ENCODE measurements at regions not wholly inside any gene's neighbourhood (a gene's known extent, or its start where the extent isn't known, plus 50 kb on each side); places are given as distances from the start of the nearest gene placed in this dataset.

DNA sequence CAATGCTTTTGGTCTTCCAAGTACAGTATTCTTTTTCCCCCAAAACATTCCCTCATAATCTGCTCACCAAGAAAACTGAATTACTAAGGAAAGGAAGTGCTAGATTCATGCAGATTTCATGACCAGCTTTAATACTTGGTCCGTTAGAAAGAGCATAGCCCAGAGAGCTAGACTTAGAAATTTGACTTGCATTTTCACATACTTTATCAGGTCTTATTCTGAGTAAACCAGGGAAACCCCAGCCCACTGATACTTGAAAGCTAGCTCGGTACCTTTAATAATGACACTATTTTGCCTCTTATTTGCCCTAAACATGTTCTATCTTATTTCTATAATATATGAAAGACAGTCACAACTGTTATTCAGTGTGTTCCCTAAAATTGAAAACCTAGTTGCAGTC is 204.5 kb downstream of the TTLL7 start:
- Histone ChIP-seq H3K9me3 (ENCODE audit: low read length) (no peaks in the 10 kb centered on the region), H3K4me1 (ENCODE audit: insufficient read depth, low read length) (no peaks in the 10 kb centered on the region), H3K27ac (ENCODE audit: low read depth, low read length) (no peak overlapping the region), H3K36me3 (ENCODE audit: insufficient read depth, low read length) (no peaks in the 10 kb centered on the region), H3K27me3 (ENCODE audit: control insufficient read depth in 1 of 2, insufficient read depth in 2 of 2, low read length in 2 of 2) (no peaks in the 10 kb centered on the region), H3K4me3 (ENCODE audit: low read depth in 1 of 2, low read length in 2 of 2) (no peak overlapping the region), H3K9ac (ENCODE audit: low read length) (no peak overlapping the region)

DNA sequence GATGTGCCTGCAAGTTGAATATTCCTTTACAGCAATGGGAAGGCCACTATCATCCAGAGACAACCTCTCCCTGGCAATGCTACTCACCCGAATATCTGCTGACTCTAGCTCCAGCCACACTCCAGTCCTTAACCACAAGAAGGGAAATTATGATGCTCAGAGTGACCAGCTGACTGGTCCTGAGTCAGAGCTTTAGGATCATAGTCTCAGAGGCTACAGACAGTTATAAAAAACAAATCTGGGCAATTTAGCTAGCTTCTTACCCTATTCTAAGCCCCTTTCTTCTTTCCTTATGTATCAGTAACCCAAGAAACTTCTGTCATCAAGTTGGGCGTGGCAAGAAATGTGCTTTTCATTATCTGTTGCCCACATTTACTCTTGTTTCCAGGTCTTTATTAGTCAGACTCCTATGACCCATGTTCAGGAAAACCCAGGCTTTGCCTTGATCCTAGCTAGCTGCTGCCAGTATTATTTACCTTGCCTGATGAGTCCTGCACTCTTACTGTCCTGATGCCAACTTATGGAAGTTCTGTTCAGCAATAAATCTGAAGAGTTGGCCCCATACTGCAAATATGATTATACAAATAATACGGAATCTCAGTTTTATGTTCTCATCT is 207.0 kb downstream of the TTLL7 start:
- Histone ChIP-seq H3K4me3 (ENCODE audit: low read depth in 1 of 2, low read length in 2 of 2) (no peak overlapping the region), H3K27ac (ENCODE audit: low read depth, low read length) (no peak overlapping the region), H3K4me1 (ENCODE audit: insufficient read depth, low read length) (no peaks in the 10 kb centered on the region), H3K27me3 (ENCODE audit: control insufficient read depth in 1 of 2, insufficient read depth in 2 of 2, low read length in 2 of 2) (no peaks in the 10 kb centered on the region), H3K9ac (ENCODE audit: low read length) (no peak overlapping the region), H3K36me3 (ENCODE audit: insufficient read depth, low read length) (no peaks in the 10 kb centered on the region), H3K9me3 (ENCODE audit: low read length) (no peaks in the 10 kb centered on the region)

DNA sequence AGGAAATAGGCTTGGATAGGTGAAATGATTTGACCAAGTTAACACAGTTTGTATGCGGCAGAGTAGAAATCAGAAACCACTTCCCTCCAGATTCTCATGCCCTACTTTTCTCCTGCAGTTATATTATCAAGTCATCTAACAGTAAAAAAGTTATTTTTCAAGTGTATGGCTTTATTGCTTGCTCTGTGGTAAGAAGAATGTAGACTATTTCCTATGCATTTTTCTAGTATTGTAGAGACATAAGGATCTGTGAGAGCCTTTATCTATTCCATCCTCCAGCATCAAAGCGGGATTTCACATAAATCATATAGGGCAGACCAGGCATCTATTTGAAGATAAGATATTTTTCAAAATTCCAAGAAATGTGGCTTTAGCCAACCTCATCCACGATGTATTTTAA is 208.5 kb downstream of the TTLL7 start:
- no peaks in the 10 kb centered on the region for H3K27me3 ChIP-seq (ENCODE audit: control insufficient read depth in 1 of 2, insufficient read depth in 2 of 2, low read length in 2 of 2)
- H3K27ac ChIP-seq (ENCODE audit: low read depth, low read length): no peak overlapping the region
- no peaks in the 10 kb centered on the region for H3K4me1 ChIP-seq (ENCODE audit: insufficient read depth, low read length)
- no peak overlapping the region for H3K4me3 ChIP-seq (ENCODE audit: low read depth in 1 of 2, low read length in 2 of 2)
- no peak overlapping the region for H3K9ac ChIP-seq (ENCODE audit: low read length)
- H3K36me3 ChIP-seq (ENCODE audit: insufficient read depth, low read length): no peaks in the 10 kb centered on the region
- H3K9me3 ChIP-seq (ENCODE audit: low read length): no peaks in the 10 kb centered on the region

DNA sequence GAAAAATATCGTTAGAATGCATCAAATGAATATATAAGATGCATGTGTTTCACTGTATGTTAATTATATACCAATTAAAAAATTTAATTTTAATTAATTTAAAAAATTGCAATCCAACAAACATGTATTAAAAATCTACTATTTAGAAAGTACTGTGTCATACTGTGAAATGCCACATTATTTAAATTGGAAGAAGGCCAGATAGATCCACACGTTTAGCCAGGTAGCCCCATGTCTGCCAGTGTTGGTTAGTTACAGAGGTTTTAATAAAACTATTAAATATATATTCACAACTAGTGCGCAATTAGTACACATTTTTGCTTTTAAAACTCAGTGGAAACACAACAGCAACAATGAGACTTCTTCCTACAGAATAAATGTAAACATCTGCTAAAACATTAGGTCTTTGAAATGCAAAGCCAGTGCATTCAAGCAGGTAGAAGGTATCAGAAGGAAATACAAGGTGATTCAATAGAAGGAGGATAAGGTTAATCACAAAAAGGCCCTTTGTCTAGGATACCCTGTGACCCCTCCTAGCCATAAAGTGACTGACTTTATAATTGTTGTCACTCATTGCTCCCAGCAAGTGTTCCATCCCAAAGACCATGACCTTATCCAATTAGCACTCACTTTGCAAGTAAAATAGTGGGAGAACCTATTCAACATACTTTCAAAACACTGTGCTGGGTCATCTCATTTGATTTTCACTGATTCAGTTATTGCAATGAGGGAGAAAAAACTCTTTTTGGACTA is 211.5 kb downstream of the TTLL7 start:
- no peaks in the 10 kb centered on the region for H3K27me3 ChIP-seq (ENCODE audit: control insufficient read depth in 1 of 2, insufficient read depth in 2 of 2, low read length in 2 of 2)
- H3K4me3 ChIP-seq (ENCODE audit: low read depth in 1 of 2, low read length in 2 of 2): no peak overlapping the region
- no peaks in the 10 kb centered on the region for H3K36me3 ChIP-seq (ENCODE audit: insufficient read depth, low read length)
- peaks cover 6% of the 10 kb centered on the region for H3K9me3 ChIP-seq (ENCODE audit: low read length)
- no peak overlapping the region for H3K9ac ChIP-seq (ENCODE audit: low read length)
- no peak overlapping the region for H3K27ac ChIP-seq (ENCODE audit: low read depth, low read length)
- H3K4me1 ChIP-seq (ENCODE audit: insufficient read depth, low read length): no peaks in the 10 kb centered on the region

DNA sequence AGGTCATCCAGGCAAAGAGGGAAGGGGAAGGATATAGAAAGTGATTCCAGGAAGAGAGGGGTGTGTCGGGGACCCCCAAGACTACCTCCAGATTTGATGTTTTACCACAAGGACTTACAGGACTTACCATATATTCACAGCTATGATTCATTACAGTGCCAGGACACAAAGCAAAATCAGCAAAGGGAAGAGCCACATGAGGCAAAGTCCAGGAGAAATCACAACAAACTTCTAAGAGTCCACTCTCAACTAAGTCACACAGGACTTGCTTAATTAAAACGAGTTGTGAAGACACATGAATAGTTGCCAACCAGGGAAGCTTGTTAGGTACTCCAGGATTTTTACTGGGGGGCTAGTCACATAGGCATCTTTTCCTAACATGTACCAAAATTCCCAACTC is 217.3 kb downstream of the TTLL7 start:
- H3K36me3 ChIP-seq (ENCODE audit: insufficient read depth, low read length): no peaks in the 10 kb centered on the region
- H3K4me1 ChIP-seq (ENCODE audit: insufficient read depth, low read length): no peaks in the 10 kb centered on the region
- no peaks in the 10 kb centered on the region for H3K27me3 ChIP-seq (ENCODE audit: control insufficient read depth in 1 of 2, insufficient read depth in 2 of 2, low read length in 2 of 2)
- H3K4me3 ChIP-seq (ENCODE audit: low read depth in 1 of 2, low read length in 2 of 2): no peak overlapping the region
- H3K9me3 ChIP-seq (ENCODE audit: low read length): peaks cover 6% of the 10 kb centered on the region
- H3K9ac ChIP-seq (ENCODE audit: low read length): no peak overlapping the region
- no peak overlapping the region for H3K27ac ChIP-seq (ENCODE audit: low read depth, low read length)

DNA sequence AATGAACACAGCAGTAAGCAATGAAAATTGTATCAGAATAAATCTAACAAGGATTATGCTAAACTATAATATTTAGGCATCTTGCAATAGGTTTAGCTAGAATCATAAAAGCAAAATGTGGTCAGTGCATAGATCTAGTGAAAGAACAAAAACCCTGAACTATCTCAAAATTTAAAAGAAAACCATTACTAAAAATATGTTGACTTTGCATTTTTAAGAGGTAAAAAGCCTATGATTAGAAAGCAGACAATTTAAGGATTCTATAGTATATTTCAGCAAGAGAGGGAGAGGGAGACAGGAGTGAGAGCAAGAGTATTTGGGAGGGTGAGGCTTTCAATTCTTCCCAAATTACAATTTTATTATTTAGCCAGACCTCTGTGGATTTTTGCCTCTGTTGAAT is 219.4 kb downstream of the TTLL7 start:
- no peak overlapping the region for H3K4me3 ChIP-seq (ENCODE audit: low read depth in 1 of 2, low read length in 2 of 2)

DNA sequence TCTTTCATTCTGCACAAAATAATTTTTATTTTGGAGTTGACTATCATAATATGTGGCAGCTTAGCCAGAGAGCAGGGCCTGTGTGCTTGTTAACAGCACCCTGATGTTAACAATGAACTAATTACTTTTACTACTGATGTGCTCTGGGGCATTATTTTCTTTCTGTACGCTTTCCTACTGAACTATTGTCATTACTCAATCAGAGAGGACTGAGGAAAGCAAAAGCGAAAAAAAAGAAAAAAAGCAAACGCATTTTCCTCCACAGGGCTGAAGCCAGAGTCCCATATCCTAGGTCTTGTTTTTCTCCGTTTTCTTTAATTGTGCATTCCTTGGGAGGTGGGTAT is 221.2 kb downstream of the TTLL7 start:
- H3K9ac ChIP-seq (ENCODE audit: low read length): no peak overlapping the region
- no peak overlapping the region for H3K4me3 ChIP-seq (ENCODE audit: low read depth in 1 of 2, low read length in 2 of 2)
- no peaks in the 10 kb centered on the region for H3K9me3 ChIP-seq (ENCODE audit: low read length)
- H3K36me3 ChIP-seq (ENCODE audit: insufficient read depth, low read length): no peaks in the 10 kb centered on the region
- no peaks in the 10 kb centered on the region for H3K27me3 ChIP-seq (ENCODE audit: control insufficient read depth in 1 of 2, insufficient read depth in 2 of 2, low read length in 2 of 2)
- no peak overlapping the region for H3K27ac ChIP-seq (ENCODE audit: low read depth, low read length)
- H3K4me1 ChIP-seq (ENCODE audit: insufficient read depth, low read length): no peaks in the 10 kb centered on the region

More for the DNA sequence above, 219.4 kb downstream of the TTLL7 start:
- Histone ChIP-seq H3K9me3 (ENCODE audit: low read length) (peaks cover 6% of the 10 kb centered on the region), H3K27me3 (ENCODE audit: control insufficient read depth in 1 of 2, insufficient read depth in 2 of 2, low read length in 2 of 2) (no peaks in the 10 kb centered on the region), H3K9ac (ENCODE audit: low read length) (no peak overlapping the region), H3K4me1 (ENCODE audit: insufficient read depth, low read length) (no peaks in the 10 kb centered on the region), H3K27ac (ENCODE audit: low read depth, low read length) (no peak overlapping the region), H3K36me3 (ENCODE audit: insufficient read depth, low read length) (no peaks in the 10 kb centered on the region)

DNA sequence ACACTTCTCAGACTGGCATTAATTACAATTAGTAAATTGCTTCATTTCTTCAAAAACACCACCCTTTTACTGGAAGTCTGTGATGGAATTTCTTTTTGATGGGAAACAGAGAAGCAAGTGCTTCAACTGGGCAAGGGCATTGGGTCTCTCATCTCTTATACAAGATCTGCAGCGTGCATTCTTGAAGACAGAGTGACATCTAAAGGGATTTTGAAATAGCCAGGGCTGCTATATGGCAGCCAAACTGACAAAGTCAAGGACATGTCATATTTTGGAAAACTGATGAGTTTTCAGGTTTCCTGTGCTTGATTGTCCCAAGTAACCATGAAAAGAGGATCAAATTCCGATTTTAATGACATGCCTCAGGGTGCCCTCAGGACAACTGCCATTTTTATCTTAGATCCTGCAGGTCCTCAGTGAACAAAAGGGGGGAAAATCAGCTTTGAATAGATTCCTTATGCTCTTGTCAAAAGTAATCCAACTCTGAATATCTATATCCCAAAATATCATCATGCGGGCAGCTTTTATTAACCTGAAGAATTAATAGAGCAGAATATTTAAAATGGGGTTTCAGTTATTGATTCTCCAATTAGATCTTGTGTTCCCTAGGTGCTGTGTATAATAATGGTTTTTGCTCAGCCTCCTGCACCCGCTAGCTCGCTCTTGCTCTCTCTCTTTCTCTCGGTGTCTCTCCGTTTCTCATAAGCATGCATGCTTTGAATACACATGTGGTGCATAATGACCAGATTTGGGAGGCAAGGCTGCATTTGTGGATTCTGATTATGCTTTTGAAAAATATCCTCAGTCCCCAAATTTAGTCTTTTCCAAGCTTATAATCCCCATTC is 221.8 kb downstream of the TTLL7 start:
- Histone ChIP-seq H3K4me1 (ENCODE audit: insufficient read depth, low read length) (no peaks in the 10 kb centered on the region), H3K4me3 (ENCODE audit: low read depth in 1 of 2, low read length in 2 of 2) (no peak overlapping the region), H3K27ac (ENCODE audit: low read depth, low read length) (no peak overlapping the region), H3K27me3 (ENCODE audit: control insufficient read depth in 1 of 2, insufficient read depth in 2 of 2, low read length in 2 of 2) (no peaks in the 10 kb centered on the region), H3K9ac (ENCODE audit: low read length) (no peak overlapping the region), H3K9me3 (ENCODE audit: low read length) (no peaks in the 10 kb centered on the region), H3K36me3 (ENCODE audit: insufficient read depth, low read length) (no peaks in the 10 kb centered on the region)

DNA sequence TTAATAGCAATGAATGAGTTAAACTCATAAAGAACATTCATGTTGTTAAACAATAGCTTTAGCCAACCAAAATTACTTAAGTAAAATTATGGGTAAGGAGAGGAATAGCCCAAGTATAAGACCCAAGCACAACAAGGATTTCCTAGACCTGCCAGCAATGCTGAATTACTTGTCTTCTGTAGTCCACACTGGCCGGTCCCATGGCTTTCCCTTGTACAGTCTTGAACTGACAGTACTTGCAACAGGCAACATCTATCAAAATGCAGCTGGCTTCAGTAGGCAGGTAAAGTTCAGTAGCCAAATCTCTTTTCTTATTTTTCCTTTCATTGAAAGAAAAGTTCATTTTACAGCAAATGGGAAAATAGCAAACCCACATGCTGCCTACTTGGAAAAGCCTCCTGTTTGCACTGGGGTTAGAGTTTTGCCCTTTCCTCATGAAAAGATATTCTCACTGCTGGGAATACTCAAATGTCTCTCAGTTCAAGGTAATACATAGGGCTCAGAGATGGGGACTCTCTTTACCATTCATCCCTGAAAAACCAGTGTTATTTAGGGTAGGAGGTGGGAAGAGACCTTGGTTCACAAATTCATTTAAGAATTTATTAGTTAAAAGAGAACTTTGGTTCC is 222.8 kb downstream of the TTLL7 start:
- H3K9ac ChIP-seq (ENCODE audit: low read length): no peak overlapping the region
- no peaks in the 10 kb centered on the region for H3K9me3 ChIP-seq (ENCODE audit: low read length)
- no peaks in the 10 kb centered on the region for H3K36me3 ChIP-seq (ENCODE audit: insufficient read depth, low read length)
- no peak overlapping the region for H3K27ac ChIP-seq (ENCODE audit: low read depth, low read length)
- H3K4me3 ChIP-seq (ENCODE audit: low read depth in 1 of 2, low read length in 2 of 2): no peak overlapping the region
- H3K27me3 ChIP-seq (ENCODE audit: control insufficient read depth in 1 of 2, insufficient read depth in 2 of 2, low read length in 2 of 2): no peaks in the 10 kb centered on the region
- H3K4me1 ChIP-seq (ENCODE audit: insufficient read depth, low read length): no peaks in the 10 kb centered on the region

DNA sequence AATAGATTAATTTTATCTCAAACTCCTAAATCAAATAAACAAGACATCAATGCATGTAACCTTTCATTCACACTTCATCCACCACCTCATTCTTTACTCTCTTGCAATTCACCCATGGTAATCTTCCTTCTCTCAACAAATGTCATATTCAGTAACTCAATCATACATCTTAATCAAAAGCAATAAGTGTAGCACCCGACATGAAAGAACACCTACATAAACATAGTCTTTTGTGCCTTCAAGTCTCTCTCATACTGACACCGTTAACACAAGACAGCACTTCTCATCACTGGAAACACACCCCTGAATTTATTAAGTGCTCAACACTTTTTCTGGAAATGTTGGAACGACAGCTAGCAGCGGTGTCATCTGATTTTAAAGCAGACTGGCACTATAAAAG is 225.9 kb downstream of the TTLL7 start:
- no peaks in the 10 kb centered on the region for H3K36me3 ChIP-seq (ENCODE audit: insufficient read depth, low read length)
- H3K4me1 ChIP-seq (ENCODE audit: insufficient read depth, low read length): no peaks in the 10 kb centered on the region
- no peak overlapping the region for H3K27ac ChIP-seq (ENCODE audit: low read depth, low read length)
- H3K9me3 ChIP-seq (ENCODE audit: low read length): no peaks in the 10 kb centered on the region
- no peak overlapping the region for H3K9ac ChIP-seq (ENCODE audit: low read length)
- no peak overlapping the region for H3K4me3 ChIP-seq (ENCODE audit: low read depth in 1 of 2, low read length in 2 of 2)
- H3K27me3 ChIP-seq (ENCODE audit: control insufficient read depth in 1 of 2, insufficient read depth in 2 of 2, low read length in 2 of 2): no peaks in the 10 kb centered on the region

DNA sequence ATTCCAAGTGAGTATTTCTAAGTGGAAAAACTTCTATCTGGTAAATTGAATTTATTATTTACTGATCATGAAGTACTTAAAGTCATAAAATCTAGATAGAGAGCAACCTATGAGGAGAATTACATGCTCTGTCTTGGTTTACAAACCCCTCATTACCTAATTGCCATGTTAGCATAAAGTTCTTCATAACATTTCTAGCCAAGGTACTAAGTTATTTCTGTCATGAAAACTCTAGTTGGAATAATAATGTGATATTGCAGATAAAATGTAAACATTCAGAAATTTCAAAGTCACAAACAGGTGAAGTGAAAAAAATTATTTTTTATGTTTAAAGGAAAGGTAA is 228.6 kb downstream of the TTLL7 start:
- H3K9me3 ChIP-seq (ENCODE audit: low read length): no peaks in the 10 kb centered on the region
- no peaks in the 10 kb centered on the region for H3K27me3 ChIP-seq (ENCODE audit: control insufficient read depth in 1 of 2, insufficient read depth in 2 of 2, low read length in 2 of 2)
- no peak overlapping the region for H3K9ac ChIP-seq (ENCODE audit: low read length)
- no peaks in the 10 kb centered on the region for H3K4me1 ChIP-seq (ENCODE audit: insufficient read depth, low read length)
- H3K36me3 ChIP-seq (ENCODE audit: insufficient read depth, low read length): no peaks in the 10 kb centered on the region
- no peak overlapping the region for H3K27ac ChIP-seq (ENCODE audit: low read depth, low read length)
- no peak overlapping the region for H3K4me3 ChIP-seq (ENCODE audit: low read depth in 1 of 2, low read length in 2 of 2)

Data from muscle layer of colon (tissue), 2 donors.